ENCODE measurements at regions not wholly inside any gene's neighbourhood (a gene's known extent, or its start where the extent isn't known, plus 50 kb on each side); places are given as distances from the start of the nearest gene placed in this dataset.

DNA sequence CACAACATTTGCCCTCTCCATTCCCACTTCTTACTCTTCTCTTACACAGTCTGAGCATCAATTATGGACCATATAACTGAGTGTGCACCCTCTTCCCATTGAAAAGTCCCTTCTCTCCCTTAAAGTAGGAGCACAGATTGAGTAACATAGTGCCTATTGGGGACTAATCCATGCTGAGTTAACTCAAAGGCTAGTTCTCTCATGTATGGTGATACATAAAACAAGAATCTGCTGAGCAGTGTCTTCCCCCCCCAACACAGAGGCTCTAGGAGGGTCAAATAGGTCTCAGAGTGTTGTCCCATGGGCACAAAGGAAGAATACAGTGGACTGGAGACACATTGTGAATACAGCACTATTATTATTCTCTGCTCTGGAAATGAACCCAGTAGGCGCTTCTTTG lies 274.6 kb upstream of the BOD1L1 start:
- no peak overlapping the region for H3K27ac ChIP-seq (ENCODE audit: low read depth)
- peaks cover 6% of the 10 kb centered on the region for H3K9me2 ChIP-seq (ENCODE audit: insufficient read depth)
- no peak overlapping the region for H3K4me3 ChIP-seq
- no peaks in the 10 kb centered on the region for H3K79me2 ChIP-seq (replicated peaks; ENCODE audit: insufficient read depth)
- DNase-seq (ENCODE audit: low spot score) (no peak), ATAC-seq (no peak)
- Mint-ChIP-seq H3K9me3 (no peaks in the 10 kb centered on the region), H3K4me1 (peaks cover 9% of the 10 kb centered on the region; the same call in 2 of the 3 replicates), H3K27me3 (ENCODE audit: insufficient read depth, low read depth, poor library complexity) (peaks cover 2% of the 10 kb centered on the region), H3K27ac (no peak overlapping the region), H3K36me3 (ENCODE audit: low read depth) (no peaks in the 10 kb centered on the region), H3K4me3 (no peak overlapping the region)
- H4K20me1 ChIP-seq (replicated peaks; ENCODE audit: insufficient read depth) = no peaks in the 10 kb centered on the region
- no peak overlapping the region for H2AFZ ChIP-seq
- no peaks in the 10 kb centered on the region for H3K27me3 ChIP-seq (ENCODE audit: insufficient read depth)
- TF ChIP-seq ZNF331 (CRISPR knock-in tag; IDR thresholded peaks at IDR 0.05; ENCODE audit: low read depth) = no peak
- TF ChIP-seq ZNF114 (CRISPR knock-in tag; IDR thresholded peaks at IDR 0.05) = no peak
- TF ChIP-seq, protein P1, sequence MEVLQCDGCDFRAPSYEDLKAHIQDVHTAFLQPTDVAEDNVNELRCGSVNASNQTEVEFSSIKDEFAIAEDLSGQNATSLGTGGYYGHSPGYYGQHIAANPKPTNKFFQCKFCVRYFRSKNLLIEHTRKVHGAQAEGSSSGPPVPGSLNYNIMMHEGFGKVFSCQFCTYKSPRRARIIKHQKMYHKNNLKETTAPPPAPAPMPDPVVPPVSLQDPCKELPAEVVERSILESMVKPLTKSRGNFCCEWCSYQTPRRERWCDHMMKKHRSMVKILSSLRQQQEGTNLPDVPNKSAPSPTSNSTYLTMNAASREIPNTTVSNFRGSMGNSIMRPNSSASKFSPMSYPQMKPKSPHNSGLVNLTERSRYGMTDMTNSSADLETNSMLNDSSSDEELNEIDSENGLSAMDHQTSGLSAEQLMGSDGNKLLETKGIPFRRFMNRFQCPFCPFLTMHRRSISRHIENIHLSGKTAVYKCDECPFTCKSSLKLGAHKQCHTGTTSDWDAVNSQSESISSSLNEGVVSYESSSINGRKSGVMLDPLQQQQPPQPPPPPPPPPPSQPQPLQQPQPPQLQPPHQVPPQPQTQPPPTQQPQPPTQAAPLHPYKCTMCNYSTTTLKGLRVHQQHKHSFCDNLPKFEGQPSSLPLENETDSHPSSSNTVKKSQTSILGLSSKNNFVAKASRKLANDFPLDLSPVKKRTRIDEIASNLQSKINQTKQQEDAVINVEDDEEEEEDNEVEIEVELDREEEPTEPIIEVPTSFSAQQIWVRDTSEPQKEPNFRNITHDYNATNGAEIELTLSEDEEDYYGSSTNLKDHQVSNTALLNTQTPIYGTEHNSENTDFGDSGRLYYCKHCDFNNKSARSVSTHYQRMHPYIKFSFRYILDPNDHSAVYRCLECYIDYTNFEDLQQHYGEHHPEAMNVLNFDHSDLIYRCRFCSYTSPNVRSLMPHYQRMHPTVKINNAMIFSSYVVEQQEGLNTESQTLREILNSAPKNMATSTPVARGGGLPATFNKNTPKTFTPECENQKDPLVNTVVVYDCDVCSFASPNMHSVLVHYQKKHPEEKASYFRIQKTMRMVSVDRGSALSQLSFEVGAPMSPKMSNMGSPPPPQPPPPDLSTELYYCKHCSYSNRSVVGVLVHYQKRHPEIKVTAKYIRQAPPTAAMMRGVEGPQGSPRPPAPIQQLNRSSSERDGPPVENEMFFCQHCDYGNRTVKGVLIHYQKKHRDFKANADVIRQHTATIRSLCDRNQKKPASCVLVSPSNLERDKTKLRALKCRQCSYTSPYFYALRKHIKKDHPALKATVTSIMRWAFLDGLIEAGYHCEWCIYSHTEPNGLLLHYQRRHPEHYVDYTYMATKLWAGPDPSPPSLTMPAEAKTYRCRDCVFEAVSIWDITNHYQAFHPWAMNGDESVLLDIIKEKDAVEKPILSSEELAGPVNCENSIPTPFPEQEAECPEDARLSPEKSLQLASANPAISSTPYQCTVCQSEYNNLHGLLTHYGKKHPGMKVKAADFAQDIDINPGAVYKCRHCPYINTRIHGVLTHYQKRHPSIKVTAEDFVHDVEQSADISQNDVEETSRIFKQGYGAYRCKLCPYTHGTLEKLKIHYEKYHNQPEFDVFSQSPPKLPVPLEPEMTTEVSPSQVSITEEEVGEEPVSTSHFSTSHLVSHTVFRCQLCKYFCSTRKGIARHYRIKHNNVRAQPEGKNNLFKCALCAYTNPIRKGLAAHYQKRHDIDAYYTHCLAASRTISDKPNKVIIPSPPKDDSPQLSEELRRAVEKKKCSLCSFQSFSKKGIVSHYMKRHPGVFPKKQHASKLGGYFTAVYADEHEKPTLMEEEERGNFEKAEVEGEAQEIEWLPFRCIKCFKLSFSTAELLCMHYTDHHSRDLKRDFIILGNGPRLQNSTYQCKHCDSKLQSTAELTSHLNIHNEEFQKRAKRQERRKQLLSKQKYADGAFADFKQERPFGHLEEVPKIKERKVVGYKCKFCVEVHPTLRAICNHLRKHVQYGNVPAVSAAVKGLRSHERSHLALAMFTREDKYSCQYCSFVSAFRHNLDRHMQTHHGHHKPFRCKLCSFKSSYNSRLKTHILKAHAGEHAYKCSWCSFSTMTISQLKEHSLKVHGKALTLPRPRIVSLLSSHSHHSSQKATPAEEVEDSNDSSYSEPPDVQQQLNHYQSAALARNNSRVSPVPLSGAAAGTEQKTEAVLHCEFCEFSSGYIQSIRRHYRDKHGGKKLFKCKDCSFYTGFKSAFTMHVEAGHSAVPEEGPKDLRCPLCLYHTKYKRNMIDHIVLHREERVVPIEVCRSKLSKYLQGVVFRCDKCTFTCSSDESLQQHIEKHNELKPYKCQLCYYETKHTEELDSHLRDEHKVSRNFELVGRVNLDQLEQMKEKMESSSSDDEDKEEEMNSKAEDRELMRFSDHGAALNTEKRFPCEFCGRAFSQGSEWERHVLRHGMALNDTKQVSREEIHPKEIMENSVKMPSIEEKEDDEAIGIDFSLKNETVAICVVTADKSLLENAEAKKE (CRISPR knock-in tag; IDR thresholded peaks at IDR 0.05) = no peak
- no peak for TF ChIP-seq STAT1 (IDR thresholded peaks at IDR 0.05; ENCODE audit: unreplicated experiment)
- H3K4me1 ChIP-seq (ENCODE audit: insufficient read depth) = no peaks in the 10 kb centered on the region
- H3F3A ChIP-seq (replicated peaks; ENCODE audit: low read depth) = no peaks in the 10 kb centered on the region
- H3K4me2 ChIP-seq = no peak overlapping the region
- H3K36me3 ChIP-seq (ENCODE audit: insufficient read depth) = no peaks in the 10 kb centered on the region

DNA sequence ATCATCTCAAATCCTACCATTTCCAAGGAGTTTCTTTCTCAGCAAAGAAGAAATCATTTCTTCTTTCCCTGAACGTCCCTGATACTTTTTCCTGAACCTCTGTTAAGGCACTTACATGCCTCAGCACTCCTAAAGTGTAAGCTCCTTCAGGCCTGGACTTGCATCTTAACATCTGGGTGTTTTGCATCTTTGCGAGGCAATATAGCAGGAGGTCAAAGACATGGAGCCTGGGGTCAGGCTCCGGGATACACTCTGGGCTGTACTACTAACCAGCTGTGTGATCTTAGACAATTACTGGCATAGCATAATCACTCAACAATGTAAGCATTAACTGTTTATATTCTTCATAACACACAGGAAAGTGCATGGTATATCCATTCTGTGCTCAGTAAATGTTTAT lies 275.5 kb upstream of the BOD1L1 start:
- H3K27ac Mint-ChIP-seq = no peak overlapping the region
- peaks cover under 1% of the 10 kb centered on the region; the same call in 1 of the 2 replicates for H3K9me2 ChIP-seq (ENCODE audit: insufficient read depth)
- TF ChIP-seq JUNB (IDR thresholded peaks at IDR 0.05; ENCODE audit: unreplicated experiment) = no peak
- TF ChIP-seq, protein P2, sequence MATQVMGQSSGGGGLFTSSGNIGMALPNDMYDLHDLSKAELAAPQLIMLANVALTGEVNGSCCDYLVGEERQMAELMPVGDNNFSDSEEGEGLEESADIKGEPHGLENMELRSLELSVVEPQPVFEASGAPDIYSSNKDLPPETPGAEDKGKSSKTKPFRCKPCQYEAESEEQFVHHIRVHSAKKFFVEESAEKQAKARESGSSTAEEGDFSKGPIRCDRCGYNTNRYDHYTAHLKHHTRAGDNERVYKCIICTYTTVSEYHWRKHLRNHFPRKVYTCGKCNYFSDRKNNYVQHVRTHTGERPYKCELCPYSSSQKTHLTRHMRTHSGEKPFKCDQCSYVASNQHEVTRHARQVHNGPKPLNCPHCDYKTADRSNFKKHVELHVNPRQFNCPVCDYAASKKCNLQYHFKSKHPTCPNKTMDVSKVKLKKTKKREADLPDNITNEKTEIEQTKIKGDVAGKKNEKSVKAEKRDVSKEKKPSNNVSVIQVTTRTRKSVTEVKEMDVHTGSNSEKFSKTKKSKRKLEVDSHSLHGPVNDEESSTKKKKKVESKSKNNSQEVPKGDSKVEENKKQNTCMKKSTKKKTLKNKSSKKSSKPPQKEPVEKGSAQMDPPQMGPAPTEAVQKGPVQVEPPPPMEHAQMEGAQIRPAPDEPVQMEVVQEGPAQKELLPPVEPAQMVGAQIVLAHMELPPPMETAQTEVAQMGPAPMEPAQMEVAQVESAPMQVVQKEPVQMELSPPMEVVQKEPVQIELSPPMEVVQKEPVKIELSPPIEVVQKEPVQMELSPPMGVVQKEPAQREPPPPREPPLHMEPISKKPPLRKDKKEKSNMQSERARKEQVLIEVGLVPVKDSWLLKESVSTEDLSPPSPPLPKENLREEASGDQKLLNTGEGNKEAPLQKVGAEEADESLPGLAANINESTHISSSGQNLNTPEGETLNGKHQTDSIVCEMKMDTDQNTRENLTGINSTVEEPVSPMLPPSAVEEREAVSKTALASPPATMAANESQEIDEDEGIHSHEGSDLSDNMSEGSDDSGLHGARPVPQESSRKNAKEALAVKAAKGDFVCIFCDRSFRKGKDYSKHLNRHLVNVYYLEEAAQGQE (IDR thresholded peaks at IDR 0.05; ENCODE audit: unreplicated experiment) = no peak
- no peak for TF ChIP-seq ZNF114 (CRISPR knock-in tag; IDR thresholded peaks at IDR 0.05)
- no peak for TF ChIP-seq EZH2 (IDR thresholded peaks at IDR 0.05; ENCODE audit: low read depth, unreplicated experiment)

More for the DNA sequence above, 275.5 kb upstream of the BOD1L1 start:
- Mint-ChIP-seq H3K4me3 (no peak overlapping the region), H3K27me3 (ENCODE audit: insufficient read depth, low read depth, poor library complexity) (peaks cover 2% of the 10 kb centered on the region), H3K36me3 (ENCODE audit: low read depth) (no peaks in the 10 kb centered on the region), H3K4me1 (peaks cover 9% of the 10 kb centered on the region; the same call in 2 of the 3 replicates), H3K9me3 (no peaks in the 10 kb centered on the region)
- no peaks in the 10 kb centered on the region for H3K27me3 ChIP-seq (ENCODE audit: insufficient read depth)
- H3K27ac ChIP-seq (ENCODE audit: low read depth) = no peak overlapping the region
- no peaks in the 10 kb centered on the region for H3K36me3 ChIP-seq (ENCODE audit: insufficient read depth)
- no peak overlapping the region for H2AFZ ChIP-seq
- H3F3A ChIP-seq (replicated peaks; ENCODE audit: low read depth) = no peaks in the 10 kb centered on the region
- no peak overlapping the region for H3K4me2 ChIP-seq
- H3K4me3 ChIP-seq = no peak overlapping the region
- ATAC-seq (no peak), DNase-seq (ENCODE audit: low spot score) (no peak)
- 0 out of 2 replicates have a peak, but pooled peaks cover 5% of the 10 kb centered on the region for H3K4me1 ChIP-seq (ENCODE audit: insufficient read depth)
- H4K20me1 ChIP-seq (replicated peaks; ENCODE audit: insufficient read depth) = no peaks in the 10 kb centered on the region
- H3K79me2 ChIP-seq (replicated peaks; ENCODE audit: insufficient read depth) = no peaks in the 10 kb centered on the region

Measured in GM23338 (cell line).